Neuron (in vitro differentiated cells): ENCODE measurements at regions not wholly inside any gene's neighbourhood (a gene's known extent, or its start where the extent isn't known, plus 50 kb on each side); places are given as distances from the start of the nearest gene placed in this dataset.

Experiments used
- H2AFZ ChIP-seq: one replicate; pipeline ENCODE4 v1.6.1; 2013; ENCODE audit warnings: low read depth, mild to moderate bottlenecking, inconsistent platforms, low read length, moderate library complexity
- H3K27me3 ChIP-seq: one replicate; pipeline ENCODE4 v1.6.1; 2013; ENCODE audit warnings: low read length; ENCODE audit not compliant: insufficient read depth
- H3K36me3 ChIP-seq: one replicate; pipeline ENCODE4 v1.6.1; 2013; ENCODE audit warnings: low read length; ENCODE audit not compliant: insufficient read depth
- H3K4me1 ChIP-seq: one replicate; pipeline ENCODE4 v1.6.1; 2013; ENCODE audit warnings: low read length; ENCODE audit not compliant: insufficient read depth
- H3K4me3 ChIP-seq: 2 replicates; pipeline ENCODE4 v1.5.1; 2013; ENCODE audit warnings: mild to moderate bottlenecking, low read length, moderate library complexity
- H3K9me3 ChIP-seq: one replicate; pipeline ENCODE4 v1.6.1; 2013; ENCODE audit warnings: low read length

DNA sequence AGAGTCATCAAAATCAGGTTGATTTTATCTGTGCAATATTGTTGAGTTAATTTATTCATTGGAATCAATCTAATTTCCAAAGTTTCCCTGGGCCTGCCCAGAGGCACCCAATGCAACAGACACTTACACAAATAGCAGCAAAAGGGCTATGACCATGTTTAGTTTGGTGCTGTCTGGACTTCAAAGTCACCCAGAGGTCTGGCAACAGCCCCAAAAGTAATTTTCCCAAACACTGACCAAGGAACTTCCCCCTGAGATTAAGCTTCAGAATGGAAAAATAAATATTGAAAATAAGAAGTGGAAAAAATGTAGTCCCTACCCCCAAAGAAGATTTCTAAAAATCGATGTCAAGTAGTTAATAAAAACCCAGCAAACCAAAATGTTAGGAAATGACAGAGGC is 70.9 kb upstream of the RNF152 start:
- Histone ChIP-seq H3K4me1 (no peaks in the 10 kb centered on the region), H2AFZ (no peak overlapping the region), H3K9me3 (no peaks in the 10 kb centered on the region), H3K36me3 (no peaks in the 10 kb centered on the region), H3K4me3 (no peak overlapping the region), H3K27me3 (no peaks in the 10 kb centered on the region)

- Histone ChIP-seq H2AFZ (no peak overlapping the region), H3K9me3 (no peaks in the 10 kb centered on the region), H3K36me3 (no peaks in the 10 kb centered on the region), H3K4me3 (no peak overlapping the region), H3K4me1 (no peaks in the 10 kb centered on the region), H3K27me3 (no peaks in the 10 kb centered on the region)
Observed at GRCh38 chr18:61957801-61958516, 65.2 kb upstream of the RNF152 start.

- Histone ChIP-seq H3K4me1 (no peaks in the 10 kb centered on the region), H3K9me3 (no peaks in the 10 kb centered on the region), H3K27me3 (no peaks in the 10 kb centered on the region), H2AFZ (no peak overlapping the region), H3K36me3 (no peaks in the 10 kb centered on the region), H3K4me3 (no peak overlapping the region)
Observed at GRCh38 chr18:61955644-61956043, 62.8 kb upstream of the RNF152 start.

- H3K27me3 ChIP-seq = no peaks in the 10 kb centered on the region
- no peaks in the 10 kb centered on the region for H3K9me3 ChIP-seq
- no peak overlapping the region for H3K4me3 ChIP-seq
- peaks cover 11% of the 10 kb centered on the region for H3K4me1 ChIP-seq
- H3K36me3 ChIP-seq = no peaks in the 10 kb centered on the region
- H2AFZ ChIP-seq = no peak overlapping the region
Observed at GRCh38 chr18:61954096-61954746, 61.4 kb upstream of the RNF152 start.

GRCh38 chr18:61953641-61954040 is 60.8 kb upstream of the RNF152 start:
- no peaks in the 10 kb centered on the region for H3K36me3 ChIP-seq

GRCh38 chr18:61953161-61953560 is 60.4 kb upstream of the RNF152 start:
- H3K4me3 ChIP-seq = no peak overlapping the region
- no peak overlapping the region for H2AFZ ChIP-seq
- no peaks in the 10 kb centered on the region for H3K36me3 ChIP-seq
- no peaks in the 10 kb centered on the region for H3K27me3 ChIP-seq
- H3K9me3 ChIP-seq = no peaks in the 10 kb centered on the region
- H3K4me1 ChIP-seq = peaks cover 22% of the 10 kb centered on the region

More at GRCh38 chr18:61953641-61954040, 60.8 kb upstream of the RNF152 start:
- Histone ChIP-seq H3K27me3 (no peaks in the 10 kb centered on the region), H3K9me3 (no peaks in the 10 kb centered on the region), H3K4me1 (peaks cover 17% of the 10 kb centered on the region), H2AFZ (no peak overlapping the region), H3K4me3 (no peak overlapping the region)

- peaks cover 39% of the 10 kb centered on the region for H3K4me1 ChIP-seq
- H3K9me3 ChIP-seq = no peaks in the 10 kb centered on the region
Observed at GRCh38 chr18:61951396-61951795, 58.6 kb upstream of the RNF152 start.

GRCh38 chr18:61950371-61950770 is 57.6 kb upstream of the RNF152 start:
- Histone ChIP-seq H3K9me3 (no peaks in the 10 kb centered on the region), H3K4me3 (no peak overlapping the region), H3K4me1 (peaks cover 41% of the 10 kb centered on the region), H2AFZ (no peak overlapping the region), H3K36me3 (no peaks in the 10 kb centered on the region), H3K27me3 (no peaks in the 10 kb centered on the region)

More at GRCh38 chr18:61951396-61951795, 58.6 kb upstream of the RNF152 start:
- Histone ChIP-seq H3K4me3 (no peak overlapping the region), H2AFZ (no peak overlapping the region), H3K27me3 (no peaks in the 10 kb centered on the region), H3K36me3 (no peaks in the 10 kb centered on the region)

- H3K9me3 ChIP-seq = no peaks in the 10 kb centered on the region
- H3K36me3 ChIP-seq = no peaks in the 10 kb centered on the region
- peak overlapping the region; percentile 6 for H2AFZ ChIP-seq
- H3K4me3 ChIP-seq = no peak overlapping the region
- no peaks in the 10 kb centered on the region for H3K27me3 ChIP-seq
- H3K4me1 ChIP-seq = peaks cover 41% of the 10 kb centered on the region
Observed at GRCh38 chr18:61949946-61950345, 57.1 kb upstream of the RNF152 start.

DNA sequence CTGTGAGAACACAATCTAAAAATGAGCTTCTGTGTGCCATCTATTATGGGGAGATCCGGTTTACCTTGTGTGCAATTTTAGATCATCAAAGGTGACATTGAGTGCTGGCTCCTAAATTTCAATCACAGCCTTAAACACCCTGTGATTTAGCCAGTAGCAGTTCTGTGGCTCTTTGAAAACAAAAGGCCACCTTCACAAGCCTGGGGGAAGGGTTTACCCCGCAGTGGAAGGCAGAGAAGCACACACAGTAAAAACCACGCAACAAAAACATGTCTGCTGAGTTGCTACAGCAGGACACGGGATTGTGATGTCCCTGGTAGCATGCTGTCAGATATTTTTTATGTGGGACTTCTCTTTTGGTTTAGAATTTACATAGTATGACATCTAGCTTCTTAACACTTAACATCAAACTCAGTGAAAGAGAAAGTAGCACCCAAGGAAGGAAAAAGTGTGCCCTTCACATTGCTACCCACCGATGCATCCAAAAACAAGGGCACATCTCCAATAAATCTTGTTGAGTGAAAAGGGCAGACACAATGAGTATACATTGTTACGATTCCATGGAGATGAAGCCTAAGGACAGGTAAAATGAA is 56.1 kb upstream of the RNF152 start:
- H3K27me3 ChIP-seq = no peaks in the 10 kb centered on the region
- H3K4me3 ChIP-seq = no peak overlapping the region
- H3K36me3 ChIP-seq = no peaks in the 10 kb centered on the region
- peaks cover 41% of the 10 kb centered on the region for H3K4me1 ChIP-seq
- peak overlapping the region; percentile 42 for H2AFZ ChIP-seq
- H3K9me3 ChIP-seq = no peaks in the 10 kb centered on the region

DNA sequence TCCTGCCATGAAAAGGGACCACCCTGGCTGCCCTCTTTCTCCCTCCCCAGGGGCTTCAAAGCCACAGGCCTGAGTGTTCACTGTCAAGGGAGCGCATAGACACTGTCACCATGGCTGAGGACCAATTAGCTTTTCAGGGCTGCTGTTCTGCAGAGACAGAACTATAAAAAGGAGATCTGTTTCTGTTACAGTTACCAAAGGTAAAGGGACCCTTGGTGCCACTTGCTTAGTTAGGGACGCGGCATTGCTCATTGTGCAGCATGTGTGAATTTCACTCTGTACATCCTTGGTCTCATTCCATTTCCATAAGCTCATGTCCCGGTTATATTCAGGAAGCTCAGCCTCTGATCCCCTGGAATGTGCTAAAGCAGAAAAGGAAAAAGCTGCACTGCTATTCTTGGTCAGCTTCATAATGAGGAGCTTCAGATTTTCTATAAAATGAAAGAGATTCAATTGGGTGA is 55.5 kb upstream of the RNF152 start:
- Histone ChIP-seq H3K4me1 (peaks cover 41% of the 10 kb centered on the region), H3K4me3 (peak overlapping the region; percentile 20), H2AFZ (peak overlapping the region; percentile 42), H3K9me3 (no peaks in the 10 kb centered on the region), H3K36me3 (no peaks in the 10 kb centered on the region), H3K27me3 (no peaks in the 10 kb centered on the region)

- H3K4me1 ChIP-seq = peaks cover 41% of the 10 kb centered on the region
- no peaks in the 10 kb centered on the region for H3K27me3 ChIP-seq
- no peaks in the 10 kb centered on the region for H3K36me3 ChIP-seq
- no peak overlapping the region for H3K4me3 ChIP-seq
- no peak overlapping the region for H2AFZ ChIP-seq
- H3K9me3 ChIP-seq = no peaks in the 10 kb centered on the region
Observed at GRCh38 chr18:61946449-61946848, 53.6 kb upstream of the RNF152 start.

- Histone ChIP-seq H2AFZ (no peak overlapping the region), H3K27me3 (no peaks in the 10 kb centered on the region), H3K4me3 (no peak overlapping the region), H3K4me1 (peaks cover 21% of the 10 kb centered on the region), H3K36me3 (no peaks in the 10 kb centered on the region), H3K9me3 (no peaks in the 10 kb centered on the region)
Observed at GRCh38 chr18:61943175-61943964, 50.6 kb upstream of the RNF152 start.
